CD14-positive monocyte (primary cell): ENCODE measurements at regions not wholly inside any gene's neighbourhood (a gene's known extent, or its start where the extent isn't known, plus 50 kb on each side); places are given as distances from the start of the nearest gene placed in this dataset.

Source experiments
- DNase-seq, 3 donors: peaks; one replicate each; pipeline ENCODE4 v3.0.0-alpha.2; 2011 to 2022
- H2AFZ ChIP-seq: 2 replicates; pipeline ENCODE4 v1.6.0; 2012; ENCODE audit warnings: mild to moderate bottlenecking, low read depth, low read length, inconsistent platforms; ENCODE audit not compliant: insufficient read depth, poor library complexity, severe bottlenecking
- H3K27ac ChIP-seq, 2 donors: 1 replicate in 1 of 2; 2 replicates in 1 of 2; pipeline ENCODE4 v1.5.1; 2012 to 2013; ENCODE audit warnings: low read length in 2 of 2, control low read depth in 1 of 2, inconsistent platforms in 1 of 2, low read depth in 1 of 2, mild to moderate bottlenecking in 1 of 2
- H3K27me3 ChIP-seq, 2 donors: one replicate each; pipeline versions ENCODE4 v1.6.0 to v1.6.1; 2011 to 2013; ENCODE audit warnings: low read length in 2 of 2; ENCODE audit not compliant: control insufficient read depth in 2 of 2, insufficient read depth in 2 of 2
- H3K36me3 ChIP-seq, 2 donors: replicated peaks in 1 of 2; 1 replicate in 1 of 2; 2 replicates in 1 of 2; pipeline versions ENCODE4 v1.5.1 to v1.6.1; 2012 to 2013; ENCODE audit warnings: low read length in 2 of 2, control low read depth in 1 of 2, inconsistent platforms in 1 of 2, mild to moderate bottlenecking in 1 of 2; ENCODE audit not compliant: insufficient read depth in 2 of 2, control insufficient read depth in 1 of 2
- H3K4me1 ChIP-seq, 2 donors: 1 replicate in 1 of 2; 2 replicates in 1 of 2; pipeline versions ENCODE4 v1.5.1 to v1.6.1; 2012 to 2013; ENCODE audit warnings: low read length in 2 of 2, control low read depth in 1 of 2, inconsistent platforms in 1 of 2, mild to moderate bottlenecking in 1 of 2, moderate library complexity in 1 of 2; ENCODE audit not compliant: insufficient read depth in 2 of 2, control insufficient read depth in 1 of 2
- H3K4me2 ChIP-seq: replicated peaks from 2 replicates; pipeline ENCODE3; 2012; ENCODE audit warnings: low read length, moderate library complexity, mild to moderate bottlenecking; ENCODE audit not compliant: poor library complexity, severe bottlenecking; ENCODE audit errors: extremely low read depth
- H3K4me3 ChIP-seq, 3 experiments: fragments of 200-600 bp in 1 of 3; sonication (generic) in 1 of 3; replicated peaks in 1 of 3; 1 replicate in 2 of 3; 2 replicates in 1 of 3; pipeline ENCODE4 v1.5.1; 2011 to 2013; ENCODE audit warnings: low read length in 3 of 3, mild to moderate bottlenecking in 3 of 3, control low read depth in 2 of 3, low read depth in 2 of 3, inconsistent platforms in 1 of 3, moderate library complexity in 1 of 3
- H3K79me2 ChIP-seq: 2 replicates; pipeline ENCODE4 v1.6.0; 2012; ENCODE audit warnings: mild to moderate bottlenecking, control low read depth, inconsistent platforms, low read length, moderate library complexity; ENCODE audit not compliant: insufficient read depth
- H3K9ac ChIP-seq: 2 replicates; pipeline ENCODE4 v1.6.0; 2017; ENCODE audit warnings: low read length, mild to moderate bottlenecking; ENCODE audit not compliant: insufficient read depth, poor library complexity, severe bottlenecking
- H3K9me3 ChIP-seq, 2 donors: replicated peaks in 1 of 2; 1 replicate in 1 of 2; 2 replicates in 1 of 2; pipeline versions ENCODE4 v1.5.1 to v1.6.1; 2012 to 2013; ENCODE audit warnings: low read length in 2 of 2, control low read depth in 1 of 2; ENCODE audit not compliant: control insufficient read depth in 1 of 2, insufficient read depth in 1 of 2
- H4K20me1 ChIP-seq: 2 replicates; pipeline ENCODE4 v1.6.0; 2012; ENCODE audit warnings: mild to moderate bottlenecking, low read length, control low read depth, moderate library complexity; ENCODE audit not compliant: insufficient read depth
- H3K27ac Mint-ChIP-seq, 7 donors: one replicate each; pipeline ENCODE4 v1.8.0; 2020; ENCODE audit warnings: mild to moderate bottlenecking in 7 of 7, mixed read lengths in 7 of 7, moderate library complexity in 6 of 7, inconsistent platforms in 2 of 7
- H3K27me3 Mint-ChIP-seq, 3 donors: one replicate each; pipeline ENCODE4 v1.8.0; 2021 to 2022; ENCODE audit warnings: low read depth in 3 of 3, mild to moderate bottlenecking in 3 of 3, mixed read lengths in 3 of 3, moderate library complexity in 3 of 3, inconsistent platforms in 1 of 3
- H3K36me3 Mint-ChIP-seq, 2 donors: one replicate each; pipeline ENCODE4 v1.8.0; 2020; ENCODE audit warnings: mixed read lengths in 2 of 2, inconsistent platforms in 1 of 2, mild to moderate bottlenecking in 1 of 2
- H3K4me1 Mint-ChIP-seq: one replicate; pipeline ENCODE4 v1.8.0; 2020; ENCODE audit warnings: mild to moderate bottlenecking, mixed read lengths
- H3K4me3 Mint-ChIP-seq, 2 donors: one replicate each; pipeline ENCODE4 v1.8.0; 2020; ENCODE audit warnings: mild to moderate bottlenecking in 2 of 2, mixed read lengths in 2 of 2, moderate library complexity in 1 of 2
- H3K9me3 Mint-ChIP-seq, 7 donors: one replicate each; pipeline ENCODE4 v1.8.0; 2020 to 2022; ENCODE audit warnings: mixed read lengths in 7 of 7, mild to moderate bottlenecking in 6 of 7, moderate library complexity in 6 of 7, inconsistent platforms in 2 of 7
- CTCF ChIP-seq: fragments of 200-600 bp; IDR thresholded peaks from one replicate; pipeline ENCODE4 v1.8.0; 2022; ENCODE audit warnings: antibody characterized with exemption, mild to moderate bottlenecking
- WGBS: methylation state at CpG from one replicate; pipeline ENCODE4 v1.1.5; 2013; ENCODE audit warnings: missing lambda C conversion rate; ENCODE audit not compliant: insufficient coverage; 5-methylcytosine and 5-hydroxymethylcytosine counted together
- intact Hi-C, 2 donors: fragments of 100-400 bp; cut with micrococcal nuclease; formaldehyde crosslinking; loops; one replicate each; pipeline versions ENCODE4 v1.15.0 to v1.15.1; 2023

DNA sequence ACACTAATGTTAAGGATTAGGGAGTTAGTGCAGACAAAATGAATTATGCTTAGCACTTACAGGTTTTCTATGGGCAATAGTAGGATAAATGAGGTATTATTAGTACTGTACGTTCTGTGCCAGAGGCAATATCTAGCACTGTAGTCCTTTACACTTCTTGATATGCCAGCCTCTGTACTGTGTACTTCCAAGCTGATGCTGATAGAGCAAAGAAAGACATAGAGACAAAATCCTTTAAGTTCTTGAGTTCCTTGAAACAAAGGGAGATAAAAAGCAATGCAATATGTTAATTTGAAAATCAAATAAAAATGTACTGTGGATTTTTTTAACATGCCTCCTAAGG is 1234.0 kb upstream of the NXPH2 start:
- Mint-ChIP-seq H3K4me3 (no peak overlapping the region), H3K27ac (no peak overlapping the region), H3K4me1 (no peaks in the 10 kb centered on the region), H3K9me3 (peaks cover 0 to 13% (median 3%) of the 10 kb centered on the region in 7 donors), H3K36me3 (no peaks in the 10 kb centered on the region), H3K27me3 (no peaks in the 10 kb centered on the region)
- no peak for DNase-seq
- Histone ChIP-seq H3K36me3 (no peaks in the 10 kb centered on the region), H3K4me3 (no peak overlapping the region), H3K27ac (no peak overlapping the region), H3K27me3 (no peaks in the 10 kb centered on the region), H3K4me1 (no peaks in the 10 kb centered on the region), H3K4me2 (no peak overlapping the region), H3K9ac (no peak overlapping the region), H3K9me3 (peaks cover 0 to 3% of the 10 kb centered on the region in 2 donors), H4K20me1 (no peaks in the 10 kb centered on the region), H2AFZ (no peak overlapping the region), H3K79me2 (no peaks in the 10 kb centered on the region)
- intact Hi-C loops: no loop called here
- 60% methylated on average over 1 of the region's 1 CpG for WGBS
- no peak for TF ChIP-seq CTCF

DNA sequence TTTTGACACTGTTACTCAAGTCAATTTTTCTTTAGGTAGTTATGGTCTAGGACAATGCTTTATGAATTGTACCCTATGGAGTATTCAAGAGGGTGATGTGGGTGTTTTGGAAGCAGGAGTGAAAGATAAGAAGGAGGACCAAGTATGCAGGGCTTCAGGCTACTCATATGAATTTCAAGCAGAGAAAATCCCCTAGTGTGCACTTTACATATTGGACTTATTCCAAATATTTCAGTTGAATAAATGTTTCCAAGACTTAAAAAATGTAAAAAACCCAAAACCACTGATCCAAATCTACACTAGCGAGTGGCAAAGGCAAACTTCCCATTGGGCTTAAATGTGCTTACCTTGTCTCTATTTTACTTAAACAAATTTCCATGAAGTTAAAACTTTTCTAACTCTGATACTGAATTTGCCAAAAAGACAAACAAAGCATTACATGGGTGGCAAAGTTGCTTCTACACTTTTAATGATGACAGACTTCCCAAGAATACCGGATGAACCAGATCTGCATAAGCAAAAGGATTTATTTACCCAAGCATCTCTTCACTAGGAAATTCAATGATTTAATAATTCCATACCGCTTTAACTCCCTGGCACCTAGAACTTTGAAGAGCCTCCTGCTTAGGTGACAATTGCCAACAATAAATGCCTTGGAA is 1233.5 kb upstream of the NXPH2 start:
- H3K27ac Mint-ChIP-seq: no peak overlapping the region
- no peaks in the 10 kb centered on the region for H3K79me2 ChIP-seq
- WGBS: 94% methylated on average over 2 of the region's 3 CpGs
- no peak for DNase-seq
- peaks cover 0 to 13% (median 3%) of the 10 kb centered on the region in 7 donors for H3K9me3 Mint-ChIP-seq
- H2AFZ ChIP-seq: no peak overlapping the region
- no peaks in the 10 kb centered on the region for H3K27me3 ChIP-seq
- H3K9me3 ChIP-seq: peaks cover 0 to 3% of the 10 kb centered on the region in 2 donors
- H3K4me2 ChIP-seq: no peak overlapping the region
- H3K4me3 ChIP-seq: no peak overlapping the region
- H3K9ac ChIP-seq: no peak overlapping the region
- no peaks in the 10 kb centered on the region for H3K4me1 Mint-ChIP-seq
- TF ChIP-seq CTCF: no peak
- H3K27me3 Mint-ChIP-seq: no peaks in the 10 kb centered on the region
- intact Hi-C loops: no loop called here
- no peak overlapping the region for H3K27ac ChIP-seq
- no peaks in the 10 kb centered on the region for H3K36me3 Mint-ChIP-seq
- H4K20me1 ChIP-seq: no peaks in the 10 kb centered on the region
- H3K36me3 ChIP-seq: no peaks in the 10 kb centered on the region
- no peaks in the 10 kb centered on the region for H3K4me1 ChIP-seq
- no peak overlapping the region for H3K4me3 Mint-ChIP-seq
